ENCODE measurements at regions not wholly inside any gene's neighbourhood (a gene's known extent, or its start where the extent isn't known, plus 50 kb on each side); places are given as distances from the start of the nearest gene placed in this dataset.

DNA sequence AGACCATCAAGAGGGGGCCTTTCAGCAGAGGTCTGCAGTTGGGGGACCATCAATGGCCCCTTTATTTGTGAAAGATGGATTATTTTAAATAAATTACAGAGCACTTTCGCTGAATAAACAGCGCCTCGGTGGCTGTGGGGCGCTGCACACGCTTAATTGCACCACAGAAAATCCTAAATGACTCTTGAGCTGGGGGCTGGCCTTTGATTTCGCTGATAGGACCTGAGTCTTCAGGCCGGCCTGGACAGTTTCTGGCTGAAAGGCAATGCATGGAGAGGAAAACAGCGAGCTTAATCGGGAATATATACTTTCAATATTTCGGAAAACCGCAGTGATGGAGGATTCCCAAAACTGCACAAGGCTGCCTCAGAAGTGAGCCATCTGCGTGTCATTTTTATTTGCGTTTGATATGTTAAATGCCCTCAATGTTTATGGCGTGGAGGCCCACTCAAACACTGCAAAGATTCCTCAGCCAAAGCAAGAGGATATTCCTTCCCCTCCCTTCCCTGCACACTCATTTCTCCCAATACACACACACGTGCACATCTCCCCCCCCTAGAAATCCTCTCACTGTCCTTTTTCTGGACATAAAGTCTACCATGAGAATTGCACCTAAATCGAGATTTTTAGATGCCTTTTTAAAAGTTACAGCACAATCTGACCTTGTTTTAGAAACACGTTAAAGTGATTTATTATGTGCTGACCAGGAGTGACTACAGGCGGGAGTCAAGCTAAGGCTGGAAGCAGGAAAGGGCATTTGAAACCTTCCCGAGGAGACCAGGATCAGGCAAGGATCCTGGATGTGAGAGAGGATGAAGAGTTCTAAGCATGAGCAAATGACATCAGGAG lies 340.7 kb downstream of the RAB28 start:
- H3K27ac ChIP-seq = no peak overlapping the region
- TF ChIP-seq, protein P1, sequence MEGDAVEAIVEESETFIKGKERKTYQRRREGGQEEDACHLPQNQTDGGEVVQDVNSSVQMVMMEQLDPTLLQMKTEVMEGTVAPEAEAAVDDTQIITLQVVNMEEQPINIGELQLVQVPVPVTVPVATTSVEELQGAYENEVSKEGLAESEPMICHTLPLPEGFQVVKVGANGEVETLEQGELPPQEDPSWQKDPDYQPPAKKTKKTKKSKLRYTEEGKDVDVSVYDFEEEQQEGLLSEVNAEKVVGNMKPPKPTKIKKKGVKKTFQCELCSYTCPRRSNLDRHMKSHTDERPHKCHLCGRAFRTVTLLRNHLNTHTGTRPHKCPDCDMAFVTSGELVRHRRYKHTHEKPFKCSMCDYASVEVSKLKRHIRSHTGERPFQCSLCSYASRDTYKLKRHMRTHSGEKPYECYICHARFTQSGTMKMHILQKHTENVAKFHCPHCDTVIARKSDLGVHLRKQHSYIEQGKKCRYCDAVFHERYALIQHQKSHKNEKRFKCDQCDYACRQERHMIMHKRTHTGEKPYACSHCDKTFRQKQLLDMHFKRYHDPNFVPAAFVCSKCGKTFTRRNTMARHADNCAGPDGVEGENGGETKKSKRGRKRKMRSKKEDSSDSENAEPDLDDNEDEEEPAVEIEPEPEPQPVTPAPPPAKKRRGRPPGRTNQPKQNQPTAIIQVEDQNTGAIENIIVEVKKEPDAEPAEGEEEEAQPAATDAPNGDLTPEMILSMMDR (IDR thresholded peaks at IDR 0.05) = no peak
- DNase-seq (ENCODE audit: low spot score) = no peak
- H3K4me3 ChIP-seq = no peak overlapping the region

DNA sequence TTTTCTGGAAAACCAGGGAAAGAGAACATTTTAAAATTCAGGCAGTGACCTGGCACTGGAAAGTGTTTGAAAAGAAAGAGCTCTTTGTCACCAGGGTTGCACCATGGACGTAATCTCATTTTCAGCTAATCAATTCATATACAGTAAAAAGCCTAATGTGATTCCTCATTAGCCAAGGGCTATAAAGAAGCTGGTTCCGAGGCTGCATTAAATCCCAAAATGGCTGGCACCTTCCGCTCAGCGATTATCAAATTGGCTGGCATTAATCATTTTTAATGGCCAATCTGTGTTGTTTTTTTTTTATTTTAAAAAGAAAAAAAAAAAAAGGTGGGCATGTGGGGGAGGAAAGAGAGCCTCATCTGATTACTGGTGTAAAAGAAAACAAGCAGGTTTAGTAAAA lies 341.4 kb downstream of the RAB28 start:
- TF ChIP-seq, protein P1 (IDR thresholded peaks at IDR 0.05) = no peak
- no peak for DNase-seq (ENCODE audit: low spot score)
- Histone ChIP-seq H3K4me3 (no peak overlapping the region), H3K27ac (no peak overlapping the region)

DNA sequence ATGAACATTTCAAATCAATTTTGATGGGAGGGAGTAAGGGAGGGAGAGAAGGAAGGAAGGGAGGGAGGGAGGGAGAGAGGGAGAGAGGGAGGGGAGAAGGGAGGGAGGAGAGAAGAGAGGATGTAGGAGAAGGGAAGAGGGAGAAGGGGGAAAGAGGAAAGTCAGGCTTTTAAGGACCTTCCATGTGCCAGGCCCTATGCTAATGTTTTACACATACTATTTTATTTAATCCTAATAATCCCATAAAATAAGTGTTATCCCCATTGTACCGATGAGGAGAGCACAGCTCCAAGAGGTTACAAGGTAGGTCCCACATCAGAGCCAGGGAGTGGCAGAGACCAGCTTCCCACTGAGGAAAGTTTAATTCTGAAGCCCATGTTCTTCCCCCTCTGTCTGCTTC lies 341.9 kb downstream of the RAB28 start:
- TF ChIP-seq, protein P1 (IDR thresholded peaks at IDR 0.05) = no peak
- no peak overlapping the region for H3K27ac ChIP-seq
- no peak overlapping the region for H3K4me3 ChIP-seq
- DNase-seq (ENCODE audit: low spot score) = no peak

- no peak overlapping the region for H3K27ac ChIP-seq
- no peak for DNase-seq (ENCODE audit: low spot score)
- no peak overlapping the region for H3K4me3 ChIP-seq
- TF ChIP-seq, protein P1 (IDR thresholded peaks at IDR 0.05) = no peak
These were observed 346.8 kb downstream of the RAB28 start for GRCh38 chr4:13137390-13137789.

DNA sequence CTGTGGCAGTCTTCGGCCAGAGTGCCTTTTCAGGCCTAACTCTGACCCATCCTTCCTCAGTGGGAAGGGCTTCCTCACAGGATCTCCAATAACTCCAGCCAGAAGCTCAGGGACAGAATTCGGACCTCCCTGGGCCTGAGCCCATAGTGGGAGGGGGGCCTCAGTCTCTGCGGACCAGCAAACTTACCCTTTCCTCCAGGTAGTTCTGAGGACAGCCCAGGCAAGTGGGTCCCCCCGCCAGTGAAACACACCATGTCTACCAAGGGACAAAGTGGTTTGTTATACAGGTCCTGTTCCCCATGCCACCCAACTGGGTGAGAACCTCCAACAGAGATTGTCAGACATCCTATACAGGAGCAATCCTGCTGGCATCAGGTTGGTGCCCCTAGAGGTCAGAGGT lies 350.4 kb downstream of the RAB28 start:
- DNase-seq (ENCODE audit: low spot score) = no peak
- Histone ChIP-seq H3K27ac (no peak overlapping the region), H3K4me3 (no peak overlapping the region)
- TF ChIP-seq, protein P1 (IDR thresholded peaks at IDR 0.05) = no peak

- no peak for DNase-seq (ENCODE audit: low spot score)
- no peak overlapping the region for H3K27ac ChIP-seq
- TF ChIP-seq, protein P1 (IDR thresholded peaks at IDR 0.05) = no peak
- H3K4me3 ChIP-seq = no peak overlapping the region
These were observed 353.3 kb downstream of the RAB28 start for GRCh38 chr4:13130848-13131247.

- TF ChIP-seq, protein P1 (IDR thresholded peaks at IDR 0.05) = no peak
- Histone ChIP-seq H3K27ac (no peak overlapping the region), H3K4me3 (no peak overlapping the region)
- DNase-seq (ENCODE audit: low spot score) = no peak
These were observed 355.0 kb downstream of the RAB28 start for GRCh38 chr4:13129095-13129494.
